ENCODE measurements at regions not wholly inside any gene's neighbourhood (a gene's known extent, or its start where the extent isn't known, plus 50 kb on each side); places are given as distances from the start of the nearest gene placed in this dataset.
"Not testable (repeated sequence)": the region's sequence is repeated elsewhere in the genome, so short reads cannot be mapped to it uniquely, and the experiment has no call there.

DNA sequence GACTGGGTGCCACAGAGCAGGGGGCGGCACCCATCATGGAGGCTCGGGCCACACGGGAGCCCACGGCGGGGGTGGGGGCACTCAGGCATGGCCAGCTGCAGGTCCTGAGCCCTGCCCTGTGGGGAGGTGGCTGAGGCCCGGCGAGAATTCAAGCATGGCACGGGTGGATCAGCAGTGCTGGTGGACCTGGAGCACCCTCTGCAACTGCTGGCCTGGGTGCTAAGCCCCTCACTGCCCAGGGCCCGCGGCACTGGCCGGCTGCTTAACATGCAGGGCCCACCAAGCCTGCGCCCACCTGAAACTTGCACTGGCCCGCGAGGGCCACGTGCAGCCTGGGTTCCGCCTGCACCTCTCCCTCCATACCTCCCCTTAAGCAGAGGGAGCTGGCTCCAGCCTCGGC, 258.6 kb downstream of the CENPC start:
- H3K27me3 Mint-ChIP-seq (ENCODE audit: insufficient read depth) = no peaks in the 10 kb centered on the region
- no peak for DNase-seq
- no peaks in the 10 kb centered on the region for H3K4me1 Mint-ChIP-seq (ENCODE audit: low read depth)
- no peaks in the 10 kb centered on the region for H3K36me3 Mint-ChIP-seq (ENCODE audit: low read depth)
- H3K9me3 Mint-ChIP-seq = peaks cover 26% of the 10 kb centered on the region
- H3K4me3 Mint-ChIP-seq = no peak overlapping the region
- no peak overlapping the region for H3K27ac Mint-ChIP-seq
- TF ChIP-seq CTCF (IDR thresholded peaks at IDR 0.05) = no peak

- Mint-ChIP-seq H3K4me1 (ENCODE audit: low read depth) (no peaks in the 10 kb centered on the region), H3K27me3 (ENCODE audit: insufficient read depth) (no peaks in the 10 kb centered on the region), H3K27ac (no peak overlapping the region), H3K9me3 (peaks cover 31% of the 10 kb centered on the region), H3K36me3 (ENCODE audit: low read depth) (no peaks in the 10 kb centered on the region), H3K4me3 (no peak overlapping the region)
- TF ChIP-seq CTCF (IDR thresholded peaks at IDR 0.05) = no peak
- no peak for DNase-seq
These were observed 262.6 kb downstream of the CENPC start for GRCh38 chr4:67282749-67283148.

- H3K4me3 Mint-ChIP-seq = no peak overlapping the region
- H3K27me3 Mint-ChIP-seq (ENCODE audit: insufficient read depth) = 0 out of 2 replicates have a peak, but pooled peaks cover 2% of the 10 kb centered on the region
- no peak for TF ChIP-seq CTCF (IDR thresholded peaks at IDR 0.05)
- peaks cover 25% of the 10 kb centered on the region for H3K9me3 Mint-ChIP-seq
- no peaks in the 10 kb centered on the region for H3K36me3 Mint-ChIP-seq (ENCODE audit: low read depth)
- H3K27ac Mint-ChIP-seq = no peak overlapping the region
- DNase-seq = no peak
- H3K4me1 Mint-ChIP-seq (ENCODE audit: low read depth) = no peaks in the 10 kb centered on the region
These were observed 270.0 kb downstream of the CENPC start for GRCh38 chr4:67275179-67275750.

DNA sequence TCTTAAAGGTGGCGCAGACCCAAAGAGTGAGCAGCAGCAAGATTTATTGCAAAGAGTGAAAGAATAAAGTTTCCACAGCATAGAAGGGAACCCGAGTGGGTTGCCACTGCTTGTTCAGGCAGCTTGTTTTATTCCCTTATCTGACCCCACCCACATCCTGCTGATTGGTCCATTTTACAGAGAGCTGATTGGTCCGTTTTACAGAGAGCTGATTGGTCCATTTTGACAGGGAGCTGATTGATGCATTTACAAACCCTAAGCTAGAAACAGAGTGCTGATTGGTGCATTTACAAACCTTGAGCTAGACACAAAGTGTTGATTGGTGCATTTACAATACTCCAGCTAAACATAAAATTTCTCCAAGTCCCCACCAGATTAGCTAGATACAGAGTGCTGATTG, 270.6 kb downstream of the CENPC start:
- not testable (repeated sequence) for DNase-seq; H3K27ac Mint-ChIP-seq; H3K27me3 Mint-ChIP-seq (ENCODE audit: insufficient read depth); H3K4me3 Mint-ChIP-seq; H3K36me3 Mint-ChIP-seq (ENCODE audit: low read depth); H3K4me1 Mint-ChIP-seq (ENCODE audit: low read depth)
- peaks cover 25% of the 10 kb centered on the region for H3K9me3 Mint-ChIP-seq

DNA sequence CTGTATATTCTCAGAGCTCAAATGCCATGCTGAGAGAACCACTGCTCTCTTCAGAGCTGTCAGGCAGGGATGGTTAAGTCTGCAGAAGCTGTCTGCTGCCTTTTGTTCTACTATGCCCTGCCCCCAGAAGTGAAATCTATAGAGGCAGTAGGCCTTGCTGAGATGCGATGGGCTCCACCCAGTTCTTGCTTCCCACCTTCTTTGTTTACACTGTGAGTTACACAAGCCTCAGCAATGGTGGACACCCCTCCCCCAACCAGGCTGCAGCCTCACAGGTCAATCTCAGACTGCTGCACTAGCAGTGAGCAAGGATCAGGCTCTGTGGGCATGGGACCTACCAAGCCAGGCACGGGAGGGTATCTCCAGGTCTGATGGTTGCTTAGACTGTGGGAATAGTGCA, 271.6 kb downstream of the CENPC start:
- Mint-ChIP-seq H3K9me3 (peaks cover 25% of the 10 kb centered on the region), H3K27ac (no peak overlapping the region), H3K36me3 (ENCODE audit: low read depth) (no peaks in the 10 kb centered on the region), H3K4me3 (no peak overlapping the region), H3K27me3 (ENCODE audit: insufficient read depth) (0 out of 2 replicates have a peak, but pooled peaks cover 2% of the 10 kb centered on the region), H3K4me1 (ENCODE audit: low read depth) (no peaks in the 10 kb centered on the region)
- no peak for DNase-seq
- no peak for TF ChIP-seq CTCF (IDR thresholded peaks at IDR 0.05)

GRCh38 chr4:67261971-67262370, 283.3 kb downstream of the CENPC start:
- DNase-seq = no peak
- Mint-ChIP-seq H3K36me3 (ENCODE audit: low read depth) (no peaks in the 10 kb centered on the region), H3K4me3 (no peak overlapping the region), H3K4me1 (ENCODE audit: low read depth) (no peaks in the 10 kb centered on the region), H3K27ac (no peak overlapping the region), H3K27me3 (ENCODE audit: insufficient read depth) (peaks cover 1% of the 10 kb centered on the region; the same call in 1 of the 2 replicates), H3K9me3 (peaks cover 39% of the 10 kb centered on the region)
- no peak for TF ChIP-seq CTCF (IDR thresholded peaks at IDR 0.05)
